ENCODE measurements at regions not wholly inside any gene's neighbourhood (a gene's known extent, or its start where the extent isn't known, plus 50 kb on each side); places are given as distances from the start of the nearest gene placed in this dataset.

DNA sequence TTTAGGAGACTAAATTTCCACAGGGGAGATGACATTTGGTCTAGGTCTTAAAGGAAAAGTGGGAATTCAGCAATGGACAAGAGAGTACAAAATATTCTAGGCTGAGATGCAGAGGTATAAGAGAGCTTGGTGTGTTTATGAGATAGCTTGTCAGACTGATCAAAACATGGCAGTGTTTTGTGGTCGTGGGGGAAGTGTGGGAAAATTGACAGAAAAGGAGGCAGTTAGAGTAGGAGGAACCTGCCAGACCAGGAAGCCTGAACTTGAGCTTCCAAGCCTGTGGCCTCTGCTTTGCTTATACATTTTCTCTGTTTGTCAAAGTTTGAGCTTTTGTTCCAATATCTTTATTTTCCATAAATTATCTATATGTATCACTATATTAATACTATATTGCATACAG is 69.5 kb upstream of the MAP3K7 start:
- no peak for TF ChIP-seq CTCF (conservative IDR thresholded peaks at IDR 0.05; ENCODE audit: low read depth)
- CTCF ChIA-PET = no interaction called here

GRCh38 chr6:90654806-90655205 is 67.9 kb upstream of the MAP3K7 start:
- DNase-seq (ENCODE audit: low spot score) = no peak
- ChIA-PET CTCF (no interaction called here), POLR2A (ENCODE audit: low non-redundant PET) (no interaction called here)
- TF ChIP-seq CTCF (conservative IDR thresholded peaks at IDR 0.05; ENCODE audit: low read depth) = no peak
- H3K27ac ChIP-seq = no peak overlapping the region

More for the DNA sequence above, 69.5 kb upstream of the MAP3K7 start:
- POLR2A ChIA-PET (ENCODE audit: low non-redundant PET) = no interaction called here
- H3K27ac ChIP-seq = no peak overlapping the region
- DNase-seq (ENCODE audit: low spot score) = no peak

GRCh38 chr6:90654166-90654565 is 67.3 kb upstream of the MAP3K7 start:
- POLR2A ChIA-PET (ENCODE audit: low non-redundant PET) = no interaction called here

DNA sequence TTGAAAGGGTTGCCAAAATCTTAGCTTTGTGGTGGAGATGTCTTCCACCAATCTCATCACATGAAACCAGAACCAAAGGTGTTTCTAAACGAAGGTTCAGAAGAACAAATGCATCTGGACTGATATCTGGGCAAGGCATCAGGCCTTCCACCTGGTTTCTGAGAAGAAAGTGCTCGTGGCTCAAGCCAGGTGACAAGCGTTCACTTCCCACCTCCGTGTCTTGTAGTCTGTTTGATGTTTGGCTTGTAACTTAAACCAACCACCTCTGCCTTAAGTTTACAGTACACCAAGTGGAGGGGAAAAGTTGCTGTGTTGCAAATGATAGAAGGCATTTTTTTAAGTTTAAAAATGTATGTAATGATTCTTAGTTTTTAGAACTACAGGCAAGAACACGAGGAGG is 66.9 kb upstream of the MAP3K7 start:
- ChIA-PET CTCF (interaction anchor here (0.6 kb wide), 1 partner anchor 308 kb away, joined by 5 read pairs; no protein-coding TSS in a partner anchor), POLR2A (ENCODE audit: low non-redundant PET) (no interaction called here)
- DNase-seq (ENCODE audit: low spot score) = no peak
- H3K27ac ChIP-seq = no peak overlapping the region
- no peak for TF ChIP-seq CTCF (conservative IDR thresholded peaks at IDR 0.05; ENCODE audit: low read depth)

More at GRCh38 chr6:90654166-90654565, 67.3 kb upstream of the MAP3K7 start:
- H3K27ac ChIP-seq = no peak overlapping the region
- TF ChIP-seq CTCF (conservative IDR thresholded peaks at IDR 0.05; ENCODE audit: low read depth) = no peak
- DNase-seq (ENCODE audit: low spot score) = no peak
- CTCF ChIA-PET = interaction anchor here (0.6 kb wide), 1 partner anchor 307 kb away, joined by 5 read pairs; no protein-coding TSS in a partner anchor

DNA sequence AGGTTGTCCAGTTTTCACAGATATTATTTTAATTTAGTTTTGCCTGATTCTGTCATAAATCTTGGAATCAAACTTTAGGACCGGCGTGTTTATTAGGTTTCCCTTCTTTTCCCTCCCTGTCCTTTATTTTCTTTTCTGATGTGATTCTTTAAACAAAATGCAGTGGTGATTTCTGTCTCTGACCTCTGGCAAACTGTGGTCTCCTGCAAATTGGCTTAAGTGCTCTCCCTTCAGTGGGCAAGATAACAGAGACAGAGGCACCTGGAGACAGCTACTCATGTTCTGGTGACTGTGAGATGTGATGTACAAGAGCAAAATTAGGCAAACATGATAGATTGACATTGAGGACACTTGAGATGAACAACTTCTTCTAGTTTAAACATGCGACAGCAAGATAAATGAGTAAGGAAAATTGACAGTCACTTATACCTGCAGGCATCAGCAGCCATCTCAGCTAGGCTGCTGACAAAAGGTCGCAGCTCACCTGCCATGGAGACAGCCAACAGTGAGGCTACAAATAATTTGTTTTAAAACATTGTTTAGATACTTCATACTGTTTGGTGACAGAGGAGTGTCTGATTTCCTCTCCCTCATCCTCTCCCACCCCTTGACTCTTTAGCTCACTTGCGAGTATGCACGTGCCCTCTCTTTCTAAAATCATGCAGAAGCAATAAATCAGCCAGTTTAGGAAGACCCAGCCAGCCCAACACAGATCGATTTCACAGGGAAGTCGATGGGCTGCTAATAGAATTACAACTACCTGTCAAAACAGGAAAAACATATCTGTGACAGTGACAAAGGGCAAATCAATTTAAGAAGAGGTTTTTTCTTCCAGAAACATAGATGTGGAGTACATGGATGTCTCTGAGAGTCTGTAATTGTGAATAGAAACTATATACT is 63.4 kb upstream of the MAP3K7 start:
- TF ChIP-seq CTCF (conservative IDR thresholded peaks at IDR 0.05; ENCODE audit: low read depth) = no peak
- CTCF ChIA-PET = no interaction called here
- no peak overlapping the region for H3K27ac ChIP-seq
- POLR2A ChIA-PET (ENCODE audit: low non-redundant PET) = no interaction called here
- no peak for DNase-seq (ENCODE audit: low spot score)

- no peak overlapping the region for H3K27ac ChIP-seq
- DNase-seq (ENCODE audit: low spot score) = no peak
- ChIA-PET POLR2A (ENCODE audit: low non-redundant PET) (no interaction called here), CTCF (no interaction called here)
- TF ChIP-seq CTCF (conservative IDR thresholded peaks at IDR 0.05; ENCODE audit: low read depth) = no peak
Measured at GRCh38 chr6:90648873-90649272, 62.0 kb upstream of the MAP3K7 start.
